Thyroid gland (tissue), 4 donors: ENCODE measurements at regions not wholly inside any gene's neighbourhood (a gene's known extent, or its start where the extent isn't known, plus 50 kb on each side); places are given as distances from the start of the nearest gene placed in this dataset.
"Not testable (repeated sequence)": the region's sequence is repeated elsewhere in the genome, so short reads cannot be mapped to it uniquely, and the experiment has no call there.

Experiments
- POLR2A ChIP-seq, 2 donors: fragments of 450-650 bp; IDR thresholded peaks; one replicate each; pipeline ENCODE4 v1.6.1; 2017; ENCODE audit warnings: antibody characterized with exemption in 2 of 2, mild to moderate bottlenecking in 2 of 2, moderate library complexity in 1 of 2
- TF ChIP-seq, protein P1 (sequence below), 6 experiments: fragments of 200-600 bp in 3 of 6; fragments of 450-650 bp in 3 of 6; sonication (generic) in 3 of 6; IDR thresholded peaks; one replicate each; pipeline ENCODE4 v1.5.1; 2016 to 2019; ENCODE audit warnings: antibody characterized with exemption in 6 of 6, mild to moderate bottlenecking in 2 of 6, inconsistent platforms in 1 of 6, moderate library complexity in 1 of 6

DNA sequence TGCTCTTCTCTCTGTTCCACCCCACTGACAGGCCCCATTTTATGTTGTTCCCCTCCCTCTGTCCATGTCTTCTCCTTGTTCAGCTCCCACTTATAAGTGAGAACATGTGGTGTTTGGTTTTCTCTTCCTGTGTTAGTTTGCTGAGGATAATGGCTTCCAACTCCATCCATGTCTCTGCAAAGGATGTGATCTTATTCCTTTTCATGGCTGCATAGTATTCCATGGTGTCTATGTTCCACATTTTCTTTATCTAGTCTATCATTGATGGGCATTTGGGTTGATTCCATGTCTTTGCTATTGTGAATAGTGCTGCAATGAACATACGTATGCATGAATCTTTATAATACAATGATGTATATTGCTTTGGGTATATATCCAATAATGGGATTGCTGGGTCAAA, 283.4 kb upstream of the HS3ST5 start:
- TF ChIP-seq, protein P1, sequence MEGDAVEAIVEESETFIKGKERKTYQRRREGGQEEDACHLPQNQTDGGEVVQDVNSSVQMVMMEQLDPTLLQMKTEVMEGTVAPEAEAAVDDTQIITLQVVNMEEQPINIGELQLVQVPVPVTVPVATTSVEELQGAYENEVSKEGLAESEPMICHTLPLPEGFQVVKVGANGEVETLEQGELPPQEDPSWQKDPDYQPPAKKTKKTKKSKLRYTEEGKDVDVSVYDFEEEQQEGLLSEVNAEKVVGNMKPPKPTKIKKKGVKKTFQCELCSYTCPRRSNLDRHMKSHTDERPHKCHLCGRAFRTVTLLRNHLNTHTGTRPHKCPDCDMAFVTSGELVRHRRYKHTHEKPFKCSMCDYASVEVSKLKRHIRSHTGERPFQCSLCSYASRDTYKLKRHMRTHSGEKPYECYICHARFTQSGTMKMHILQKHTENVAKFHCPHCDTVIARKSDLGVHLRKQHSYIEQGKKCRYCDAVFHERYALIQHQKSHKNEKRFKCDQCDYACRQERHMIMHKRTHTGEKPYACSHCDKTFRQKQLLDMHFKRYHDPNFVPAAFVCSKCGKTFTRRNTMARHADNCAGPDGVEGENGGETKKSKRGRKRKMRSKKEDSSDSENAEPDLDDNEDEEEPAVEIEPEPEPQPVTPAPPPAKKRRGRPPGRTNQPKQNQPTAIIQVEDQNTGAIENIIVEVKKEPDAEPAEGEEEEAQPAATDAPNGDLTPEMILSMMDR (IDR thresholded peaks at IDR 0.05), result not testable (repeated sequence)
- not testable (repeated sequence) for TF ChIP-seq POLR2A (IDR thresholded peaks at IDR 0.05)
